Upper lobe of left lung (tissue), 6 donors: ENCODE measurements at regions not wholly inside any gene's neighbourhood (a gene's known extent, or its start where the extent isn't known, plus 50 kb on each side); places are given as distances from the start of the nearest gene placed in this dataset.

Experiments
- ATAC-seq, 2 donors: fragments of 200-7000 bp; cut with Tn5 transposase; one replicate each; pipeline ENCODE4 v1.9.1; 2022; ENCODE audit warnings: mild to moderate bottlenecking in 2 of 2, moderate library complexity in 2 of 2; ENCODE audit not compliant: low FRiP score in 2 of 2
- DNase-seq, 2 donors: peaks; one replicate each; pipeline ENCODE4 v3.0.0-alpha.2; 2019 to 2020
- H3K27ac ChIP-seq, 4 donors: fragments of 200-600 bp; sonication (generic); one replicate each; pipeline ENCODE4 v1.5.1; 2016 to 2019
- H3K27me3 ChIP-seq, 4 donors: fragments of 200-600 bp; sonication (generic); one replicate each; pipeline ENCODE4 v1.5.1; 2017 to 2019
- H3K36me3 ChIP-seq, 4 donors: fragments of 200-600 bp; sonication (generic); one replicate each; pipeline ENCODE4 v1.5.1; 2016 to 2019
- H3K4me1 ChIP-seq, 4 donors: fragments of 200-600 bp; sonication (generic); one replicate each; pipeline ENCODE4 v1.5.1; 2018 to 2019
- H3K4me3 ChIP-seq, 4 donors: fragments of 200-600 bp; sonication (generic); one replicate each; pipeline ENCODE4 v1.5.1; 2017 to 2019; ENCODE audit warnings: mild to moderate bottlenecking in 2 of 4, moderate library complexity in 1 of 4
- H3K9me3 ChIP-seq, 4 donors: fragments of 200-600 bp; sonication (generic); one replicate each; pipeline ENCODE4 v1.5.1; 2018 to 2019
- CTCF ChIP-seq, 6 experiments: fragments of 450-650 bp in 4 of 6; fragments of 200-600 bp in 2 of 6; sonication (generic) in 2 of 6; IDR thresholded peaks; one replicate each; pipeline ENCODE4 v1.5.1; 2016 to 2019; ENCODE audit warnings: antibody characterized with exemption in 6 of 6
- EP300 ChIP-seq, 4 donors: sonication (generic); formaldehyde crosslinking; IDR thresholded peaks; one replicate each; pipeline ENCODE4 v1.5.1; 2017; ENCODE audit warnings: antibody characterized with exemption in 4 of 4, control low read depth in 2 of 4
- POLR2A ChIP-seq, 4 donors: fragments of 450-650 bp; IDR thresholded peaks; one replicate each; pipeline ENCODE4 v1.5.1; 2016 to 2017; ENCODE audit warnings: antibody characterized with exemption in 4 of 4, mild to moderate bottlenecking in 2 of 4
- POLR2AphosphoS5 ChIP-seq, 2 donors: sonication (generic); formaldehyde crosslinking; IDR thresholded peaks; one replicate each; pipeline ENCODE4 v1.5.1; 2017; ENCODE audit warnings: antibody characterized with exemption in 2 of 2
- WGBS, 2 donors: methylation state at CpG; one replicate each; pipeline ENCODE4 v1.1.5; 2017 to 2018; 5-methylcytosine and 5-hydroxymethylcytosine counted together
- donor health status: DM: no; HTN: no; CAD: no; lungs with moderate emphysema.
- donor health status: DM: no; HTN: yes; CAD: no; lungs with severe emphysema.

GRCh38 chrX:127243654-127244053, 424.1 kb downstream of the PRR32 start:
- H3K4me1 ChIP-seq: no peaks in the 10 kb centered on the region
- peak in 1 of 2 donors; percentile 55 for ATAC-seq
- no peak for TF ChIP-seq POLR2A (IDR thresholded peaks at IDR 0.05)
- no peak for TF ChIP-seq CTCF (IDR thresholded peaks at IDR 0.05)
- TF ChIP-seq EP300 (IDR thresholded peaks at IDR 0.05): no peak
- no peak for TF ChIP-seq POLR2AphosphoS5 (IDR thresholded peaks at IDR 0.05)
- peak in 1 of 2 donors; percentile 13 for DNase-seq
- H3K36me3 ChIP-seq: no peaks in the 10 kb centered on the region
- H3K9me3 ChIP-seq: no peaks in the 10 kb centered on the region
- H3K4me3 ChIP-seq: no peak overlapping the region
- no peaks in the 10 kb centered on the region for H3K27me3 ChIP-seq
- no peak overlapping the region for H3K27ac ChIP-seq
- 78 to 100% methylated on average over 1 to 3 of the region's 3 CpGs for WGBS, 2 donors

- no peaks in the 10 kb centered on the region for H3K9me3 ChIP-seq
- TF ChIP-seq POLR2AphosphoS5 (IDR thresholded peaks at IDR 0.05) (no peak), CTCF (IDR thresholded peaks at IDR 0.05) (no peak), EP300 (IDR thresholded peaks at IDR 0.05) (no peak), POLR2A (IDR thresholded peaks at IDR 0.05) (no peak)
- H3K36me3 ChIP-seq: no peaks in the 10 kb centered on the region
- DNase-seq (no peak), ATAC-seq (no peak)
- no peak overlapping the region for H3K27ac ChIP-seq
- no peaks in the 10 kb centered on the region for H3K27me3 ChIP-seq
- no peaks in the 10 kb centered on the region for H3K4me1 ChIP-seq
- 88 to 92% methylated on average over 2 to 3 of the region's 3 CpGs for WGBS, 2 donors
- H3K4me3 ChIP-seq: no peak overlapping the region
These were observed 440.2 kb downstream of the PRR32 start for GRCh38 chrX:127259742-127260141.

- TF ChIP-seq POLR2AphosphoS5 (IDR thresholded peaks at IDR 0.05): no peak
- H3K36me3 ChIP-seq: no peaks in the 10 kb centered on the region
- no peaks in the 10 kb centered on the region for H3K27me3 ChIP-seq
- no peaks in the 10 kb centered on the region for H3K9me3 ChIP-seq
- WGBS, 2 donors: 64 to 89% methylated on average over 2 of the region's 2 CpGs
- ATAC-seq: no peak
- no peak overlapping the region for H3K27ac ChIP-seq
- H3K4me3 ChIP-seq: no peak overlapping the region
- DNase-seq: no peak
- H3K4me1 ChIP-seq: no peaks in the 10 kb centered on the region
These were observed 456.8 kb downstream of the PRR32 start for GRCh38 chrX:127276326-127276725.

- Histone ChIP-seq H3K9me3 (no peaks in the 10 kb centered on the region), H3K4me3 (no peak overlapping the region), H3K4me1 (no peaks in the 10 kb centered on the region), H3K27me3 (no peaks in the 10 kb centered on the region), H3K36me3 (no peaks in the 10 kb centered on the region), H3K27ac (no peak overlapping the region)
- ATAC-seq (no peak), DNase-seq (no peak)
- TF ChIP-seq POLR2AphosphoS5 (IDR thresholded peaks at IDR 0.05) (no peak), CTCF (IDR thresholded peaks at IDR 0.05) (no peak), EP300 (IDR thresholded peaks at IDR 0.05) (no peak), POLR2A (IDR thresholded peaks at IDR 0.05) (no peak)
These were observed 481.0 kb downstream of the PRR32 start for GRCh38 chrX:127300511-127300910.

- WGBS, 2 donors: 88 to 98% methylated on average over 2 of the region's 2 CpGs
- no peaks in the 10 kb centered on the region for H3K36me3 ChIP-seq
- no peak for ATAC-seq
- no peaks in the 10 kb centered on the region for H3K4me1 ChIP-seq
- H3K27me3 ChIP-seq: no peaks in the 10 kb centered on the region
- H3K4me3 ChIP-seq: no peak overlapping the region
- H3K9me3 ChIP-seq: no peaks in the 10 kb centered on the region
- no peak for TF ChIP-seq EP300 (IDR thresholded peaks at IDR 0.05)
- no peak for TF ChIP-seq POLR2AphosphoS5 (IDR thresholded peaks at IDR 0.05)
- TF ChIP-seq CTCF (IDR thresholded peaks at IDR 0.05): no peak
- no peak for TF ChIP-seq POLR2A (IDR thresholded peaks at IDR 0.05)
- DNase-seq: no peak
- H3K27ac ChIP-seq: no peak overlapping the region
These were observed 483.3 kb downstream of the PRR32 start for GRCh38 chrX:127302841-127303240.
